ENCODE measurements at regions not wholly inside any gene's neighbourhood (a gene's known extent, or its start where the extent isn't known, plus 50 kb on each side); places are given as distances from the start of the nearest gene placed in this dataset.
A peak's percentile ranks its signal among the peaks of the same experiment; 100 is the strongest.
"Not testable (repeated sequence)": the region's sequence is repeated elsewhere in the genome, so short reads cannot be mapped to it uniquely, and the experiment has no call there.

DNA sequence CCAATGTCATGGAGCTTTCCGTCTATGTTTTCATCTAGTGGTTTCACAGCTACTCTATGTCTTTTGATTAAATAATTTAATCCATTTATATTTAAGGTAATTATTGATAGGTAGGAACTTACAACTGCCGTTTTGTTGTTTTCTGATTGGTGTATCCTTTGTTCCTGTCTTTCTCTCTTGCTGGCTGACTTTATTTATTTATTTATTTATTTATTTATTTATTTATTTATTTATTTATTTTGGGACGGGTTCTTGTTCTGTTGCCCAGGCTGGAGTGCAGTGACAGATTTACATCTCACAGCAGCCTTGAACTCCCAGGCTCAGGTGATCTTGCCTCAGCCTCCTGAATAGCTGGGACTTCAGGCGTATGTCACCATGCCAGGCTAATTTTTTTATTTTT is 299.2 kb upstream of the COL8A1 start:
- no peak for DNase-seq
- intact Hi-C loops (cut with DNase I): no loop called here

DNA sequence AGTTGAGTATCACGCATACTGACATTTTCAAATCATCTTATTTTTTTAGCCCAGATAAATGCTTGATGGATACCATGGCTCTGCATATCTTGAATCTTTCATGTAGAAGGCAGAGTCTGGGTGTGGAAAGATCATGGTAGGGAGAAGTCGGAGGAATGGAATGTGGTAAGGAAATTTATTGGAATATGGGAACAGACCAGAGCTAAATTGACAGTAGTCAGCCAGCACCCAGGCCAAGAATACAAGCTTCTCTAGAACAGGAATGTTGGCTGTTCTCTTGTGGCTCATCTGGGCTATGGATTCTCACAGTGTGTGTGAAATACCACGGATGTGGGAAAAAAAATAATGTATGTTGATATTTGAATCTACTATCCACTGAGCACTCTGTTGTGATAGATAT is 305.7 kb upstream of the COL8A1 start:
- intact Hi-C loops (cut with DNase I): no loop called here
- DNase-seq: no peak

DNA sequence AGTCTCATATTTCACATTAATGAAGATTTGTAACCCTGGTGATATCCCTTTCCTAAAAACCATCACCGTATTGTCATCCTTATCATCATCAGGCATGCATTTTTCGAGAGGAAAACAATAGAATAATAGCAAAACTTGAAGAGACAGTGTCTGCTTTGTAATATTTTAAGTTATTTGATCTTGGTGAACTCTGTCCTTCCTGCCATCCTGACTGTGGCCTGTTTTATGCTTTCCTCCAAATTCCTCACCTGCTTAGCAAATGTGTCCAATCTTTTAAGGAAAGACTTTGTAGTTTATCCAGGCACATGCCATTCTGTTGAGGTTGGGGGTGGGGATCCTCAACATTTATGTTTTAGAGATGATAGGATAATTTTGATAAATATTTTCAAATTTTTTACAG is 306.1 kb upstream of the COL8A1 start:
- intact Hi-C loops (cut with DNase I): no loop called here

DNA sequence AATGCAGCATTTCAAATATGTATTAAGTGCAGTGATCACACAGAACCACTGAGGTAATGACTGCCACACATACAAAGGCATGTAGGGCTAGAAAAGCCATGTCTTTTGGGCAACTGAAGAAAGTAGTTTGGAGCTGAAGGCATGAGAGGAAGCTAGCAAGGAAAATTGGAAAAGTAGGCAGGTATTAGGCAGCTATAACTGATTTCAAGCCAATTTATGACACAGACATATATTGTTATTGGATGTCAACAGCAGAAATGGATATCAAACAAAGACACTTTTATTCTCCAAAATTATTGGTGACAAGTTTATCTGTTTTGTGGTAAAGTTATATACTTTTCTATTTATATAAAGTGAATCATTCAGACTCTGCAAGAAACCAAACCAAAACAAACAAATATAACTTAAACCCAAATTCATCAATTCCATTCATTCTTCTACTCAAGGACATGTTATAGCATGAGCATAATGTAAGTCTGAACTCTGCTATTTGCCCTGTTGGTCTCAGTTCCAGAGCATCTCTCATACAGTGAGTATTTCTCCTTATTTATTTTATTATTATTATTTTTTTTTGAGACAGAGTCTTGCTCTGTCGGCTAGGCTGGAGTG is 307.4 kb upstream of the COL8A1 start:
- intact Hi-C loops (cut with DNase I): no loop called here
- DNase-seq: no peak

More for the DNA sequence above, 306.1 kb upstream of the COL8A1 start:
- DNase-seq: no peak

DNA sequence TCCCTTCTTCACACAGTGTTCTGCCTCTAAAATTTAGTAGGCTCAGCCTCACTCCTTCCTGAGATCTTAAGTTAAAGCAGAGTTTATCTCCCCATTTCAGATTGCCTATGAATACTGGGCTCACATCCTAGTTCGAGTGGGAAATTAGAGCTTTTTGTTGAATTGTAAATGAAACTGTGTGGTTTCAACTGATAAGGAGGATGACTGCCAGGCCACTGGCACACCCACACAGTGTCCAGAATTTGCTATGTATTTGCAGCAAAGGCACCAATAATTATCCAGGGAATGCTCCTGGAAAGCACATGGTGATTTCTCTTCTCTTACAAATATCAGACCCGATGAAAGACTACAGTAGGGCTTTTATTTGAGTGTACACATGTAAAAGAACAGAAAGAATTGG is 308.1 kb upstream of the COL8A1 start:
- intact Hi-C loops (cut with DNase I): no loop called here
- no peak for DNase-seq

DNA sequence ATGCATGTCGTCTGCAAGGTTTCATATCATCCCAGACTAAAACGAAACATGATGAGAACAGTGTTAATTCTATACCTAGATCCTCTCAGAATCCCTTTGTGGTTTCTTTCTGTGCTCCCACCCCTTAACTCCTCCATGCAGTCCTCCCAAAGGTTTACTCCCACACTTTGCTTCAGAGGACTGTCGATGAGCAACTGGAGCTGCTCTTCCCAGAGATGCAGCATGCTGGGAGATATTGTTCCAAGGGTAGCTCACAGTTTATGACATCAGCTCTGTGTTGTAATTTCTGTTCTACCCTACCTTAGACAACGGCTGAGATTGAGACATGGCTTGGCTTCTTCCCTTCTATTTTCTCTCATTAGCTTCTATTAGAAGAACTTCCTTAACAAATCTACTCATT is 313.0 kb upstream of the COL8A1 start:
- no peak for DNase-seq
- intact Hi-C loops (cut with DNase I): no loop called here

DNA sequence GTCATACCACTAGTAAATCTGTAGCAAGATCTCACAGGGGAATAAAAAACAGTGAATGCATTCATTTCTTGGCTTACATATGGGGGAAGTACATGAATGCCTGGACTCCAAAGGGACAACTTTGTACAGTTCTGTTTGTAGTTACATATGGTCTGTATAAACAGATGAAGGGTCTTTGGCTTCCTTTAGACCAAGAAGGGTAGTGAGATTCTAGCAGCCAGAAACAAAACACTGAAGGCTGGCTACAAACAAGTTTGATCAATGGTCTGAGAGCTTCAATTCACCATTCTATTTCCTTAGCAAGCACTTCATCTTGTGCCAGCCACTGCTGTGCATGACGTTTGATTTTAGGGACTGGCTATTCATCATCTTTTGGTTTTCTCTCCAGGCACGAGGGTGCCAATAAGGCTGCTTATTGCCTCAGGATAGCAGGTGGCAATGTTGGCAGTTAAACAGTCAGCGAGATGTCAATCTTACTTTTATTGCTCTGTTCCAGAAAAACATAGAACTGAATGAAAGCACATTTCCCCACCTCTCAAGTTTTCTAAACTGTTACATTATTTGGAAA is 313.7 kb upstream of the COL8A1 start:
- intact Hi-C loops (cut with DNase I): no loop called here
- DNase-seq: peak in 1 of 42 donors; percentile 1

DNA sequence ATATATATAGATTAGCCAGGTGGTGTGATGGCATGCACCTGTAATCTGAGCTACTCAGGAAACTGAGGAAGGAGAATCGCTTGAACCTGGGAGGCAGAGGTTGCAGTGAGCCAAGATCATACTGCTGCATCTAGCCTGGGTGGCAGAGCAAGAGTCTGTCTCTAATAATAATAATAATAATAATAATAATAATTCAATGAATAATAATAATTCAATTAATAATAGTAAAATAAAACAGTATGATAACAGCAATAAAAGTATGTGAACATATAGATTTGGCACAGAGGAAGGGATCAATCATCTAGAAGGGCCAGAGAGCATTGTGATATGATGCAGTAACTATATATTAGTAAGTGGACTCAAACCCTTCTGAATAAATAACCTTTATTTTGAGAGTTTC is 314.5 kb upstream of the COL8A1 start:
- intact Hi-C loops (cut with DNase I): no loop called here
- DNase-seq: no peak

DNA sequence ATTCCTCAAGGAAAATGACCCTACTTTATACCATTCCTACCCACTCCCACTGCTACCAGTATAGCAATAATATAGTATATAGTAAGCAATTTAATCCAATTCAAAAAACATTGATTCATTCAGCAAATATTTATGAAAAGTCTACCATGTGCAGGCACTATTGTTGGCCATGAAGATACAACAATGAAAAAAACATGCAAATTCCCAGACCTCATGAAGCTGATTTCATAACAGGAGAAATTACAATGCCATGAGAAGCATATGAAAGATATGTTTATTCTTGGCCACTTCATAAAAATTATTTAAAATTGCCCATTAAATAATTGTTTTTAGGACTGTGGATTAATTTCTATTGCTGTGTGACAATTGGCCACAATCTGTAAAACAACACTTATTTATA is 315.8 kb upstream of the COL8A1 start:
- DNase-seq: no peak
- intact Hi-C loops (cut with DNase I): no loop called here

DNA sequence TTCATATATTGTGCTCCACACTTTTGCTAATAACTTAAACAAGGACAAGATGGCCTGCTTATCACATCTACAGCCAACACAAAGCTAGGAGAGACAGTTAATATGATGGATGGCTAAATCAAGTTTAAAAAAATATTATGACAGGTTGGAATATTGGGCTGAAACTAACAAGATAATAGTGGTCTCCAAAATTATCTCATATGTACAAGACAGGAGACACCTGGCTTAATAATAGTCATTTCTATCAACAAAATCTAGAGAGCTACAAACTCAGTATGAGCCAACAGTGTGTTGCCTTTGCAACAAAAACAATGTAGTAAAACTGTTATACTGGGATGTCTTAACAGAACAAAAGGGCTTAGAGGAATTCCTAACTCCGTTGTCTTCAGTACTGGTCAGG is 317.1 kb upstream of the COL8A1 start:
- intact Hi-C loops (cut with DNase I): no loop called here
- no peak for DNase-seq

DNA sequence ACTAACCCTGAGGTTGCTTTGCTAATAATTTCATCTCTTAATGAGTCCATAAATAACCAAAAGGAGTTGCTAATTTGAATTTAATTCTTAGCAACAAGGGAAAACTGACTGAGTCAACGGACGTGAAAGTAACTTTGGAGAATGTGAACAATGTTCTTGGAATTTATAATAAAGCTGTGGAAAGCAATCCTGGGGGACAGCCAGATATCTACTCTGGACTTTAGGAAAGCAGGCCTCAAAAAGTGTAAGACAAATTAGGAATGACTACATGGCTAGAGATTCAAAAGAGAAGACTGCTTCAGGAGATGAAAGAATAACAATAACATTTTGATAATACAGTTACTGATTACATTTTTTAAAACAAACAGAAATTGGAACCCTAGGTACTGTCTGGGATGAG is 318.4 kb upstream of the COL8A1 start:
- DNase-seq: no peak
- intact Hi-C loops (cut with DNase I): no loop called here

DNA sequence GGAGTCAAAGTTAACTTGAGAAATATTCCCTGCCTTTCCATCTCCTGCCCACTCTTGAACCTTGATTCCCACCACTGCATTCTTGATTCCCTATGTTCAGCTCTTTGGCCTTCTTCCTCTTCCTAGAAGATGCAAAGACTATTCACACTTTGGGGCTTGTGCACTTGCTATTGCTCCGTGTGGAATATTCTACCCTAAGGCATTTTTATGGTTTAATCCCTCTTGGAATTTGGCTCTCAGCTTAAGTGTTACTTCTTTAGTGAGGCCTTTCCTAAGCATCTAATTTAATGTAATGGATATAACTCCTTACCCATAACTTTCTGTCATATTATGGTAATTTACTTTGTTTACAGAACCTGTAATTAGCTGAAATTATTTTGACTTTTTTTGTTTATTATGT is 318.9 kb upstream of the COL8A1 start:
- intact Hi-C loops (cut with DNase I): no loop called here
- no peak for DNase-seq

DNA sequence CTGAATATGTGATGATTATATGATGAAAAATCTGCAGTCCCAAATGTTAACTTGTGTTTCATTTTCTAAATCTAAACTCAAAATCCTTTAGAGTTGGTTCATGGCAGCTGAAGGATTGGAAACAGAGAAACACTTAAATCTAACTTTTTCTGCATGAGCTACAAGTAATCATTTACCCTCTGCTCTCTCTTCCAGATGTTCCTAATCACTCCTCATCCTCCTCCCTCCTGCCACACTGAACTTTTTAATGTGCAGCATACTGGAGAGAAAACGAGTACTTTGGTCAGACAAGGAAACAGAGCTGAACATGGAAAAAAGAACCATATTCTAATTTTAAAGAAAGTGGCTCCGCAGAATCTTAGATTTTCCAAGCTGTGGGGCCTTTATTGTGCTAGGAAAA is 321.2 kb upstream of the COL8A1 start:
- no peak for DNase-seq
- intact Hi-C loops (cut with DNase I): no loop called here

DNA sequence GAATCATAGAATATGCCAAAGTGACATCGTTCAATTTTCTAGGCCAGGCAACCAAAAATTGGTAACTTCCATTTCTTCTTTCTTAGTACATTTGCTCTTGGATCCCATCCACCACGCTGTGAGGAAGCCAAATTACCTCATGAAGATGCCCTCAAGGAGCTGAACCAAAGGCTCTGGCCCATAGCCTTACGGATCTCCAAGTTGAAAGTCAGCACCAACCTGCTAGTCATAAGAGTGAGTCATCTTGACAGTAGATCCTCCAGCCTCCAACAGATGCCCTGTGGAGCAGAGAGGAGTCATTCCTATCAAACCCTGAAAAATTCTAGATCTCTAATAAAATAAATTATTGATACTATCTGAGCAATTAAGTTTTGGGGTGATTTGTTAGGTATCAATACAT is 322.5 kb upstream of the COL8A1 start:
- intact Hi-C loops (cut with DNase I): no loop called here
- DNase-seq: no peak

DNA sequence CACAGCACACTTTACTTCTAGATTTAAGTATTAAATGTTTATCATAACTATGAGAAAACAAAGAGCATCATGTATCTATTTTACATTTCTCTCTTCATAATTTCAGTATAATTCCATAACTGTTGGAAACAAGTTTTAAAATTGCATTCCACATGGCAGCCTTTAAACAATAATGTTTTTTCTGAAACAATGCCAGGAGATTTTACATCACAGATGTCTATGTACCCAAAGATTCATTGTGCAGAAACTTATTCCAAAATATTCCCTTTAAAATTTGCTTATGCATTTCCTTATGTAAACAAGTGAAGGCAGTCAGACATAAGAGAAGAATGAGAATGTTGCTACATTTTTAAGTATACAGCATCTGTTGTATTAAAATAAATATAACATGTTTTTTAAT is 324.9 kb upstream of the COL8A1 start:
- intact Hi-C loops (cut with DNase I): no loop called here

DNA sequence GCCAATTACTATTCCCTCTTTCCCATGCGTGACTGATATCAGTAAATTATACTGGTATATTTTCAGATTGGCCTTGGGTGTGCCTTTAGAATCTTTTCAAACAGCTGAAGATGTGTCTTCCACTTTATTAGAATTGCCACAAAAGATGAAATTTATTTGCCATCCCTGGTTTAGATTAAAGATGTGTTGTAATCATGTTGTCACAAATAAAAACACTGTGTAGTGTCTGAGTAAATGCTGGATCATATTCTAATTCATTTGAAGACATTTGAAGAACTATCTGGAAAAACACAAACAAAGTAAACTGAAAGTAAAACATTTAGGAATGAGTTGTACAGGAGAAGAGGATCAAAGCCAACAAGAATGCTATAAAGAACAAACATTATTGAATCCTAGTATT is 339.7 kb upstream of the COL8A1 start:
- no peak for DNase-seq
- intact Hi-C loops (cut with DNase I): no loop called here

More for the DNA sequence above, 324.9 kb upstream of the COL8A1 start:
- DNase-seq: no peak

DNA sequence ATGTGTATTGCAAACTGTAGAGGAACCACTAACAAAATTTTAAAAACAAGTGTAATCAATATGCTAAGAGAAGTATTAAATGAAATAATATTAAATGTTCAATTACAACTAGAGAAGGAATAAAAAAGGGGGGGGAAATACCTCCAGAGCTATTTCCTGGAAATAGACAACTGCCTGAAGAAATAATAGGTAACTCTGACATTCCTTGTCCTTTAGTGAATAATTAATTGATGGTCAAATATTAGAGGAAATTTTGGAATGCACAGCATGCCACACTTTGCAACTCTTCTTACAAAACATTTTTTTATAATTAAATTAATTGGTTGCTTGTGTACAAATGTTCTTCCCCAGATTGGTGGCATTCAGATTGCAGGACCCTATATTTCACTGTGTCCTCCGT is 342.6 kb upstream of the COL8A1 start:
- intact Hi-C loops (cut with DNase I): no loop called here
- no peak for DNase-seq

DNA sequence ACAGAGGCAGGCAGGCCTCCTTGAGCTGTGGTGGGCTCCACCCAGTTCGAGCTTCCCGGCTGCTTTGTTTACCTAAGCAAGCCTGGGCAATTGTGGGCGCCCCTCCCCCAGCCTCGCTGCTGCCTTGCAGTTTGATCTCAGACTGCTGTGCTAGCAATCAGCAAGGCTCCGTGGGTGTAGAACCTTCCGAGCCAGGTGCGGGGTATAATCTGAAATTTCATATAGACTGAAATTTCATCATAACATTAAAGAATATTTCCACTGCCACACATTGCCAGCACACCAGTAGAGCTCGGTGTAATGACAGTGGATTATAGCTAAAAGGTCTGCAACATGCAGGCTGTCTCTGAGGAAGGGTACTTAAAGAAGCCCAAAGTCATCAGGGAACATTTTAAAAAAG is 344.3 kb upstream of the COL8A1 start:
- peak in 1 of 42 donors; percentile 5 for DNase-seq
- intact Hi-C loops (cut with DNase I): not testable (repeated sequence)

DNA sequence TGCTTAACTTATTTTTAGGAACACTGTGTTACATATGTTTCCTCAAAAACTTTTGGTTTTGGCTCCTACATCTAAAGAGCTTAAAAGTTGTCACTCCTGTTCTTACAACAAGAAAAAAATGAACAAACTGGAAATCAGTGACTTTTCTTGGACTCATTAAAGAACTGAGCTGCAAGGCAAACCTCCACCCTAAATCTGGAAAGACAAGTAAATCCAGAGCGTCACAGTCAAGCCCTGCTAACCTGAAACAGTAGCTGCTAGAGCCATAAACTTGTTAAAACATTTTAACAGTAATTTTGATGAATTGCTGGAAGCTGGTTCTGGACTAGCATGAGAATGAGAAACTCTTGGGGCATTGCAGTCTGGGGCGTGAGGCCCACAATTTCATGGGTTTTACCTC is 350.5 kb upstream of the COL8A1 start:
- intact Hi-C loops (cut with DNase I): no loop called here
- no peak for DNase-seq

DNA sequence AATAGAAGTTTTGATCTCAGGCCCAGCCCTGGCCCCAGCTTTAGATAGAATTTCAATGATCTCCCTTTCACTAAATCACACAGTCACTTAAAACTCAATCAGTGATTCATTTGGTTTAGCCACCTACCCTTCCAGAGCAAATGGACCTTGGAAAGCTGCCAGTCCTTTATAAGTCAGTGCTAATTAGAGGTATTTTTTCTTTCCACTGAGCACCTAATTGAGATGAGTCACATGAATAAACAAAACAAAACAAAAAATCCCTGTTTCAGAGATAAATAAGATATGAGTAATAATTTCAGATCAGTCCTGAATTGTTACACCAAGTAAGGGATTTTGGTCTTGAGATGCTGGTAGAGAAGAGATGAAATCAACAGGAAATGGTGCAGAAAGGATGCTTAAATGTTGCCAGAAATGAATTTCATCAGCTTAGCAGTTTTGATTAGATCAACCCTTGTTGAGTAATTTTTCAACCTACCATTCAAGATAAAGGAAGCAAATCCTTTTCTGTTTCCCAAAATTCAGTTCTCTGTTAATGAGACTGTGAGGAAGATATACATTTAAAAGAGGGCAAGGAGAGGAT is 352.0 kb upstream of the COL8A1 start:
- DNase-seq: no peak
- intact Hi-C loops (cut with DNase I): no loop called here

DNA sequence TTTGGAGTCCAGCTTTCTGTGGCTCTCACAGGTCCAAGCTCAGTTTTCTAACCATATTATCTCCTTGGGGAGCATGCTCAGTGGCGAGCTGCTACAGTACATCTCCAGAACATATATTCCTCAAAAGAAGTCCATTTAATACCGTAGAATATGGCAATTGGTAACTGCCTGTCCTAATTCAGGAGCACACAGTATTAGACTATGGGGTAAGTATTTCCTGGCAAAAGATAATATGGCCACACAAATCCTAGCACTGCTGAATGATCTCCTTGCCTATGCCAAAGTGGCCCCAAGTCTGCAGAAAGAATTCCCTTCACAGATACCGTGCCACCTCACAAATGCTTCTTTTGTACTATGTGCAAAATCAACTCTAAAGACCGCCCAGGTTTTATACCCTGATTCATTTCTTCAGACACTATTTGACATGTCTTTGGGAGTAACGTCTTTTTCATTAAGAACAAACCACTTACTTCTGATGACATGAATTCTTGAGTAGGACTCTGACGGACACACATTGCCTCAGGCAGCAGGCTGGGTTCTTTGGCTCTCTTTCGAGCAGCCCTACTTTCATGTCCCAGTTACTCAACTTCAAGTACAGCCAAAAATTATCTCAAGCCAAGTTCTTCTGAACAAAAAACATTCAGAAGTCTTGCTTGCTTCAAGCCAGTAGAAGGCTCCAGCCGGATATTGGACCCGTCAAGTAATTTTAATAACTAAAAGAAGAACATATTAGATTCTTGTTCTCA is 368.3 kb upstream of the DCBLD2 start:
- intact Hi-C loops (cut with DNase I): no loop called here
- DNase-seq: peak in 6 of 42 donors; percentile 1 to 40 (median 14)
